HepG2 (cell line): ENCODE measurements at regions not wholly inside any gene's neighbourhood (a gene's known extent, or its start where the extent isn't known, plus 50 kb on each side); places are given as distances from the start of the nearest gene placed in this dataset.

Experiments
- ATAC-seq: fragments of 200-7000 bp; cut with Tn5 transposase; 3 replicates; pipeline ENCODE4 v1.9.1; 2020; ENCODE audit warnings: mild to moderate bottlenecking, moderate library complexity
- BruUV-seq: library from RNA; stranded (reverse); fragments of 400-500 nt; replicated peaks from 2 replicates; lab custom pipeline; 2021; lab: Mats Ljungman, UMichigan
- CTCF ChIA-PET: fragments of 300-600 bp; formaldehyde crosslinking; extraction: SDS; loops from one replicate; lab custom pipeline; 2021; ENCODE audit warnings: low total read pairs, inconsistent platforms, low intra/inter-chr PET ratio; lab: Yijun Ruan, JAX
- POLR2A ChIA-PET: fragments of 350-600 bp; sonication (Branson Sonifier 250); formaldehyde crosslinking; loops from one replicate; lab custom pipeline; 2020; ENCODE audit warnings: antibody characterized with exemption, inconsistent platforms; lab: Yijun Ruan, JAX
- DNase-seq: peaks from one replicate; pipeline ENCODE4 v3.0.0-alpha.2; 2015; ENCODE audit warnings: low spot score
- FAIRE-seq: peaks from 3 replicates; lab custom pipeline; 2011; peaks lifted over from hg19 to GRCh38; lab: Jason Lieb, UNC
- H2AFZ ChIP-seq: one replicate; pipeline ENCODE4 v1.6.1; 2011; ENCODE audit warnings: low read length, inconsistent platforms
- H3K27ac ChIP-seq: fragments of 300-600 bp; 3 replicates; pipeline ENCODE4 v1.8.0; 2011; ENCODE audit warnings: mixed run types, mild to moderate bottlenecking, mixed read lengths, low read length, inconsistent platforms; ENCODE audit not compliant: insufficient read depth; ENCODE audit errors: extremely low read length
- H3K27me3 ChIP-seq, 2 experiments: fragments of 200-600 bp in 1 of 2; 2 replicates in 1 of 2; 3 replicates in 1 of 2; pipeline versions ENCODE4 v1.6.0 to v1.8.0; 2011; ENCODE audit warnings: low read length in 2 of 2, mild to moderate bottlenecking in 2 of 2, moderate library complexity in 2 of 2, inconsistent platforms in 1 of 2; ENCODE audit not compliant: insufficient read depth in 2 of 2, control insufficient read depth in 1 of 2
- H3K36me3 ChIP-seq, 2 experiments: fragments of 200-600 bp in 1 of 2; replicated peaks in 1 of 2; 2 replicates in 1 of 2; 3 replicates in 1 of 2; pipeline versions ENCODE4 v1.5.1 to v1.8.0; 2011; ENCODE audit warnings: low read length in 2 of 2, inconsistent platforms in 1 of 2; ENCODE audit not compliant: insufficient read depth in 2 of 2, control insufficient read depth in 1 of 2
- H3K4me1 ChIP-seq: 2 replicates; pipeline ENCODE4 v1.5.1; 2012; ENCODE audit warnings: low read length, inconsistent platforms; ENCODE audit not compliant: insufficient read depth
- H3K4me2 ChIP-seq: 2 replicates; pipeline ENCODE4 v1.6.0; 2011; ENCODE audit warnings: low read depth, low read length, inconsistent platforms
- H3K4me3 ChIP-seq, 3 experiments: fragments of 200-600 bp in 1 of 3; sonication (generic), shearing (Covaris generic) in 1 of 3; replicated peaks in 1 of 3; 2 replicates each; pipeline ENCODE4 v1.5.1; 2011 to 2016; ENCODE audit warnings: low read length in 3 of 3, inconsistent platforms in 2 of 3, low read depth in 2 of 3, mild to moderate bottlenecking in 2 of 3, control low read depth in 1 of 3, mixed read lengths in 1 of 3; ENCODE audit not compliant: insufficient read depth in 1 of 3
- H3K79me2 ChIP-seq: one replicate; pipeline ENCODE4 v1.6.1; 2011; ENCODE audit warnings: low read length, inconsistent platforms; ENCODE audit not compliant: insufficient read depth
- H3K9ac ChIP-seq: 2 replicates; pipeline ENCODE4 v1.6.0; 2011; ENCODE audit warnings: mild to moderate bottlenecking, low read depth, low read length, inconsistent platforms; ENCODE audit not compliant: insufficient read depth
- H3K9me3 ChIP-seq: 2 replicates; pipeline ENCODE4 v1.5.1; 2012; ENCODE audit warnings: mild to moderate bottlenecking, low read length
- H4K20me1 ChIP-seq: 2 replicates; pipeline ENCODE4 v1.6.0; 2011; ENCODE audit warnings: inconsistent platforms, mild to moderate bottlenecking, low read length, moderate library complexity; ENCODE audit not compliant: insufficient read depth
- BATF2 ChIP-seq: sonication (generic); formaldehyde crosslinking; IDR thresholded peaks from 2 replicates; pipeline ENCODE4 v1.8.0; 2022; ENCODE audit warnings: mild to moderate bottlenecking, missing genetic modification reagents, moderate library complexity
- CSRNP1 ChIP-seq: sonication (generic); formaldehyde crosslinking; IDR thresholded peaks from 2 replicates; pipeline ENCODE4 v1.8.1; 2023; ENCODE audit warnings: mild to moderate bottlenecking, missing genetic modification reagents
- IRF1 ChIP-seq: sonication (generic); formaldehyde crosslinking; IDR thresholded peaks from 2 replicates; pipeline ENCODE4 v1.4.0; 2020; ENCODE audit warnings: low read depth, mild to moderate bottlenecking, missing genetic modification reagents
- ISX ChIP-seq: sonication (generic); formaldehyde crosslinking; conservative IDR thresholded peaks from 2 replicates; pipeline ENCODE4 v1.5.0; 2020; ENCODE audit warnings: missing genetic modification reagents
- MLX ChIP-seq: IDR thresholded peaks from 2 replicates; pipeline ENCODE4 v1.6.1; 2016
- MYC ChIP-seq: sonication (generic); formaldehyde crosslinking; IDR thresholded peaks from 2 replicates; pipeline ENCODE4 v1.9.0; 2021; ENCODE audit warnings: missing genetic modification reagents, borderline replicate concordance
- SIX1 ChIP-seq: sonication (generic); formaldehyde crosslinking; IDR thresholded peaks from 2 replicates; pipeline ENCODE4 v1.4.0; 2020; ENCODE audit warnings: missing genetic modification reagents, borderline replicate concordance
- YEATS2 ChIP-seq: sonication (generic); formaldehyde crosslinking; IDR thresholded peaks from 2 replicates; pipeline ENCODE4 v1.4.0; 2020; ENCODE audit warnings: missing genetic modification reagents, borderline replicate concordance
- ZBTB1 ChIP-seq: sonication (generic); formaldehyde crosslinking; IDR thresholded peaks from 2 replicates; pipeline ENCODE4 v1.4.0; 2020; ENCODE audit warnings: missing genetic modification reagents, borderline replicate concordance
- ZFP36L2 ChIP-seq: sonication (generic); formaldehyde crosslinking; IDR thresholded peaks from 2 replicates; pipeline ENCODE4 v1.4.0; 2020; ENCODE audit warnings: missing genetic modification reagents
- ZNF101 ChIP-seq: sonication (generic); formaldehyde crosslinking; IDR thresholded peaks from 2 replicates; pipeline ENCODE4 v1.4.0; 2020; ENCODE audit warnings: mild to moderate bottlenecking, low read depth, missing genetic modification reagents, borderline replicate concordance
- ZNF34 ChIP-seq: sonication (generic); formaldehyde crosslinking; IDR thresholded peaks from 2 replicates; pipeline ENCODE4 v1.4.0; 2020; ENCODE audit warnings: mild to moderate bottlenecking, missing genetic modification reagents, borderline replicate concordance
- ZNF546 ChIP-seq: sonication (generic); formaldehyde crosslinking; conservative IDR thresholded peaks from 2 replicates; pipeline ENCODE4 v1.8.1; 2023; ENCODE audit warnings: mild to moderate bottlenecking, missing genetic modification reagents
- ZNF547 ChIP-seq: sonication (generic); formaldehyde crosslinking; IDR thresholded peaks from 2 replicates; pipeline ENCODE4 v1.5.1; 2020; ENCODE audit warnings: mild to moderate bottlenecking, missing genetic modification reagents
- WGBS: methylation state at CpG from one replicate; pipeline ENCODE4 v1.1.6; 2017; ENCODE audit warnings: low lambda C conversion rate; 5-methylcytosine and 5-hydroxymethylcytosine counted together
- in situ Hi-C: cut with HindIII; loops from 2 replicates; pipeline ENCODE4 v1.10.0; 2017; ENCODE audit warnings: low pct_unique_long_range_greater_than_20kb; ENCODE audit not compliant: extremely low pct_ligation_motif_present
- intact Hi-C: fragments of 100-400 bp; cut with micrococcal nuclease; formaldehyde crosslinking; loops from one replicate; pipeline ENCODE4 v1.10.0; 2022; ENCODE audit not compliant: unreplicated experiment
- TF ChIP-seq, protein P1 (sequence below): IDR thresholded peaks from 2 replicates; pipeline ENCODE4 v1.6.1; 2012; ENCODE audit warnings: inconsistent platforms
- TF ChIP-seq, protein P2 (sequence below): sonication (generic); formaldehyde crosslinking; IDR thresholded peaks from 2 replicates; pipeline ENCODE4 v1.5.0; 2020; ENCODE audit warnings: mild to moderate bottlenecking, missing genetic modification reagents, borderline replicate concordance

DNA sequence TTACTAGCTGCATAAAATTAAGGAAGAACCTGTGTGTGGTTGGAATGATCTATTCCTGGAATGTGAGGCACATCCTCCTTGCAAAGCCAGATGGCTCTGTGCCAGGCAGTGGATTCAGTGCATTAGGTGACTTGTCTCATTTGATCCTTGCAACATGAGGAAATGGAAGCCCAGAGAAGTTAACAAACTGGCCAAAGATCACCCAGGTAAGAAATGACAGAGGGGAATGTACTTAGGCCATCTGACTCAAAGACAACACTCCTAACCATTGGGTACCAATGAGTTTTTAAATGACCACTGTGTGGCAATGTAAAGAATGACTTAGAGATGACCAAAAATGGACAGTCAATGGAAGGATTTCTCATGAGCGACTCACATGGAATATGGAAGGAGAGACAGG lies 114.2 kb upstream of the RXFP2 start:
- DNase-seq (no peak), FAIRE-seq (no peak), ATAC-seq (no peak)
- no peak overlapping the region for H3K4me2 ChIP-seq
- no peaks in the 10 kb centered on the region for H3K36me3 ChIP-seq
- no peak overlapping the region for H2AFZ ChIP-seq
- POLR2A ChIA-PET: no interaction called here
- no TSS peak for BruUV-seq
- H3K27ac ChIP-seq: no peak overlapping the region
- in situ Hi-C loops: no loop called here
- TF ChIP-seq ZBTB1 (no peak), ZNF546 (CRISPR knock-in tag) (no peak), ZNF547 (CRISPR knock-in tag) (no peak), IRF1 (no peak), ISX (CRISPR knock-in tag) (no peak), ZNF101 (CRISPR knock-in tag) (no peak), ZNF34 (CRISPR knock-in tag) (no peak), MYC (no peak), ZFP36L2 (no peak), SIX1 (no peak), MLX (CRISPR knock-in tag) (no peak), CSRNP1 (CRISPR knock-in tag) (no peak), YEATS2 (CRISPR knock-in tag) (no peak), BATF2 (no peak)
- TF ChIP-seq, protein P1, sequence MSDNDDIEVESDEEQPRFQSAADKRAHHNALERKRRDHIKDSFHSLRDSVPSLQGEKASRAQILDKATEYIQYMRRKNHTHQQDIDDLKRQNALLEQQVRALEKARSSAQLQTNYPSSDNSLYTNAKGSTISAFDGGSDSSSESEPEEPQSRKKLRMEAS: no peak
- TF ChIP-seq, protein P2, sequence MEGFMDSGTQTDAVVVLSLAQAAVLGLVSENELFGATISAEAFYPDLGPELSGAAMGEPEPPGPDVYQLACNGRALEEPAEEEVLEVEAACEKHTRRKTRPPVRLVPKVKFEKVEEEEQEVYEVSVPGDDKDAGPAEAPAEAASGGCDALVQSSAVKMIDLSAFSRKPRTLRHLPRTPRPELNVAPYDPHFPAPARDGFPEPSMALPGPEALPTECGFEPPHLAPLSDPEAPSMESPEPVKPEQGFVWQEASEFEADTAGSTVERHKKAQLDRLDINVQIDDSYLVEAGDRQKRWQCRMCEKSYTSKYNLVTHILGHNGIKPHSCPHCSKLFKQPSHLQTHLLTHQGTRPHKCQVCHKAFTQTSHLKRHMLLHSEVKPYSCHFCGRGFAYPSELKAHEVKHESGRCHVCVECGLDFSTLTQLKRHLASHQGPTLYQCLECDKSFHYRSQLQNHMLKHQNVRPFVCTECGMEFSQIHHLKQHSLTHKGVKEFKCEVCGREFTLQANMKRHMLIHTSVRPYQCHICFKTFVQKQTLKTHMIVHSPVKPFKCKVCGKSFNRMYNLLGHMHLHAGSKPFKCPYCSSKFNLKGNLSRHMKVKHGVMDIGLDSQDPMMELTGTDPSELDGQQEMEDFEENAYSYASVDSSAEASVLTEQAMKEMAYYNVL: no peak
- 7% methylated on average over 1 of the region's 1 CpG for WGBS
- H3K27me3 ChIP-seq: no peaks in the 10 kb centered on the region
- CTCF ChIA-PET: no interaction called here
- no peaks in the 10 kb centered on the region for H4K20me1 ChIP-seq
- no peak overlapping the region for H3K4me3 ChIP-seq
- H3K9ac ChIP-seq: no peak overlapping the region
- no peaks in the 10 kb centered on the region for H3K4me1 ChIP-seq
- intact Hi-C loops: no loop called here
- H3K9me3 ChIP-seq: no peaks in the 10 kb centered on the region
- no peaks in the 10 kb centered on the region for H3K79me2 ChIP-seq
